HG02840 (cell line): ENCODE measurements at regions not wholly inside any gene's neighbourhood (a gene's known extent, or its start where the extent isn't known, plus 50 kb on each side); places are given as distances from the start of the nearest gene placed in this dataset.

ENCODE experiments used
- ATAC-seq: cut with Tn5 transposase; IDR thresholded peaks from one replicate; pipeline ENCODE4 v1.9.1; 2021; ENCODE audit warnings: mild to moderate bottlenecking, moderate library complexity, moderate number of reproducible peaks; ENCODE audit not compliant: unreplicated experiment, low FRiP score

DNA sequence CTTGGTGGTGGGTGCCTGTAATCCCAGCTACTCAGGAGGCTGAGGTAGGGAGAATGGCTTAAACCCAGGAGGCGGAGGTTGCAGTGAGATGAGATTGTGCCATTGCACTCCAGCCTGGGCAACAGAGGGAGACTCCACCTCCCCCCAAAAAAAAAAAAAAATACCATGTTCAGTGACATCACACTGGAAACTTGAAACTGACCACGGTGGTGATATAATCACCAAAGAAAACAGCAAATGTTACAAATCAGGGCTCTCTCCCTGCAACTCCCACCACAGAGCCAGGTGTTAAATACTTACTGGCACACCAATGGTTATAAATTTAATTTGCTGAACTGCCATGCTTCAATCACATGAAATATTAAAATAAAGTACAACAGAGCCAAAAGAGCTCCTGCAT, 81.4 kb downstream of the ZNF608 start:
- ATAC-seq, result no peak

DNA sequence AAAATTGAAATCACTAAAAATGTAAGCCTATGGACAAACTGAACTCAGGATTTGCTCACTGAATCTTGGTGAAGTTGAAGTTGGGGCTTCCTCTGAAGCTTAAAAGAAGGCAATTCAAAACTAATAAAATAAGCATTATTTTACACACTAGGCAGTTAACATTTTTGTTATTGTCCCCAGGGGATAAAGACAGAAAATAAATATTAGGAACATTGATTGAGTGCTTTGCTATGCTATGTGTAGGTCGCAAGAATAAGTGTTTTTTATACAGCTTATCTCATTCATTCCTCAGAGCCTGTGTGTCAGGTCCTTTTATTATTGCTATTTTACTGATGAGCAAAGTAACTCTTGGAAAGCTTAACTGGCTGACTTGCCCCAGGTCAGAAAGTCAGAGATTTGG, 82.2 kb downstream of the ZNF608 start:
- ATAC-seq, result no peak

DNA sequence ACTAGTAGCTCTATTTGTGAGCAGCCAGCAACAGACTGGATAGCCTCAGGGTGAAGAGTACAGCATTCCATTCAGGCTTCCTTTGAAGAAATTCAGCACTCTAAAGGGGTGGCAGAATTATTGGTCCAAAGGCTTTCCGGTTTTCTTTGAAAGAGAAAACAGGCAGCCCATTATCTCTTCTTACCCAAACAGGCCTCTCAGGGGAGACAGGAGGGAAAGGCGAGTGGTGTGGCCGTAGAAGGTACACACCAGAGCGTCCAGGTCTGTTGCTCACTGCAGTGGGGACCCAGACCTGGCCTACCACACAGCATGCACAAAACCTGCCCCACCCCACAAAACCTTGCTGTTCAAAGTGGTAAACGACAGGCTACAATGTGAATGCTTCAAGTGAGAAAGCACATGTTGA, 83.3 kb downstream of the ZNF608 start:
- ATAC-seq, result no peak

DNA sequence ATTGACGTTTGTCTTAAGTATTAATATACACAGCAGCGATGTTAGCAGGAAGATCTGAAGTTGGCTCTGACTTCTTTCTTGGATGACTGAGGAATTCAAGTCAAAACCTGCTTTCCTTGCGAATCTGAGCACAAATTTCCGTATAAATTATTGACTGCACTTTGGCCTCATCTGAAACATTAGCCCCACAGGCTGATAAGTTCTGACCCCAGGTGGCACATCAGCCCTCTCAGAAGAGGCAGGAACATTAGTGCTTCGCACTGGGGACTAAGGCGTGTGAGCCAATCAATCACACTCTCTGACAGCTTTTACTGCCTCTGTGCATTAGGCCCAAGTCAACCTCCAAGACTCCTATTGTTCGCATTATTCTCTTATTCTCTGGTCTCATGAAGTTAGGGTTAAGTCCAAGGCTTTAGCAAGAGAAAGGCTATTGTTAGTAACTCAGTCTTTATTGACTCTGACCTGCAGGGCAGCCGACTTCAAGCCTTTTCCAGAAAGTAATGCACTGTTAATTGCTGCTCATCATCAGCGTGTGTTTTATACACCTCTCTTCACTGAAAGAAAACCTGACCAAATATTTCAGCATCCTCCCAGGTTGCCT, 84.2 kb downstream of the ZNF608 start:
- ATAC-seq, result no peak

DNA sequence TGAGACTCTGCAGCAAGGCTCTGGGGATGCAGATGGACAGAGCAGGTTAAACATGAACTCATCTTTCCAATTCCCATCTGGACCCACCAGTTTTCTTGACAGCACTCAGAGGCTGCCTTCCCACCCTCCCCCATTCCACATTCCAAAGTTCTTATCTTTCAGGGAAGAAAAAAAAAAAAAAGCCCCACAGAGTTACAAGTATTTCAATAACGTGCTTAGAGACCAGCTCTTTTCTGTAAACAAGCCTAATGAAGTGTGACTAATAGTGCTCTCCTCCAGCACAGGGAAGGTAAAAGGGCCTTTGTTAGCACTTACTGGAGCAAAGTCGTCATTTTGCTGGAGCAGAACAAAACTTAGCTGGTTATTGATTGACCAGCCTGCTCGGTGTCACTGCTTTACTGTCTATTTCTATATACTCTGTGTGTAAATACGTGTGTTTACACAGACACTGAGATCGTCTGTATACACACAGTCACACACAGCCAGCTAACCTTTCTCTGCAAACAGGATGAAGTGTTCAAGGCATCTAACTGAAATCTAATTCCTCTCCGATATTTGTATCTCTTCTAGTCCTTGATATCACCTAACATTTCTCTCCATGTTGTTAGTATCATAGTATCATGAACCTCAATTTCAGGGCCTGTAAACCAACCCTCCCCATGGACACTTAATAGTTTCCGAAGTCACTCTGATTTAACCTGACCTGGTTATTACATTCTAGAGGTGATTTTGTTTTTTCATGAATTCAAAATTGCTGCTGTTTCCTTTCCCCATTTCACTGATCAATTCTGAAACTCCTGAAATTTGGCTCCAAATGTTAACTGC, 84.9 kb downstream of the ZNF608 start:
- peak; percentile 61 for ATAC-seq

DNA sequence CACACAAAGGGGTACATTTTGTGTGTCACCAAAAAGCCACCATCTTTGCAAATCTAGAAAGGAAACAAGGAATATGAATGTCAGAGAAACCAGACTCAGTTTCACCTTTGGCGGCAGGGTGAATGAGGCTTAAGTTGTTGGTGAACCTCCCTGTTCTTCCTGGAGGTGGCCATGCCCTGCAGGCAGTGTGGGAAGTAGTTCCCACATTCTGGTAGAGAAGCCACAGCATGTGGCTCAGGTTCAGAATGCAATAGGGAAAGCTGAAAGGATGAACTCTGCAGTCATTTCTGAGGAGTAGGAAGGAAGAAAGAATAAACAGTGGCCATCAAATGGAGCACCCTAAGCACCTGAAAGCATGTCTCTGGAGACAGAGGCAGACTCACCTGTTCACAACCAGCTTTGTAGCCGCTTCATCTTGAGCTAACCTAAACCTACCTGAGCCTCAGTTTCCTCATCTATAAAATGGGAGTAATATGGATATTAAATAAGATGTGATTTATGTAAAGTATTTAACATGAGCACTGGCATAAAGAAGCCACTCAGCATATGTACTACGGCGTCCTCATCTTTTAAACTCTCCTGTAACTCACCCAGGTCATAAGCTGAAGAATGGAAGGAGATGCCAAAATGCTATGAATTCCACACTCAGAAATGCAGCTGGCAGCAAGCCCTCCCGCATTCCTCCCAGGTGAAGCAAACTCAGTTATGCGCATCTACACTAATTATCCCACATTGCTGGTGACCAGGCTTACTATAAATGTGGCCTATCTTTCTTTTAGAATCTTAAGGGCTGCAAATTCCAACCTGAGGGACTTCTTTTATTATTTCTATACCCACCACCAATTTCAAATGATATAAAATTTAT, 86.0 kb downstream of the ZNF608 start:
- no peak for ATAC-seq

DNA sequence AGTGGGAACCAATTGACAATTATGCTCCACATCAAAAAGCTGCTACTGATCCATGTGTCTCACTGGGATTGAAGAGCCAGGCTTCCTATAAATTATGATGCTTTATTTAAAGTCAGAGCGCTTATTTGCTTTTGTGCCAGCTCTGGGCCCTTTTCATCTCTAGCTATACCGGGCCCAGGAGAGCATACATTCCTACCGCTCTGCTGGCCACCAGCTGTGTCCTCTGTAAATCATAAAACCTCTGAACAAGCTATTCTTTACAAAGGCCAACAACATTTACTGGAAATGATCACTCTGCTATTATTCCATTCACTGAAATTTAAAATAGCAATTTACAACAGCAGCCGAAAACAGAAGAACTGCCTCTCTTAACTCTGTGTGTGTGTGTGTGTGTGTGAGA, 86.6 kb downstream of the ZNF608 start:
- no peak for ATAC-seq

DNA sequence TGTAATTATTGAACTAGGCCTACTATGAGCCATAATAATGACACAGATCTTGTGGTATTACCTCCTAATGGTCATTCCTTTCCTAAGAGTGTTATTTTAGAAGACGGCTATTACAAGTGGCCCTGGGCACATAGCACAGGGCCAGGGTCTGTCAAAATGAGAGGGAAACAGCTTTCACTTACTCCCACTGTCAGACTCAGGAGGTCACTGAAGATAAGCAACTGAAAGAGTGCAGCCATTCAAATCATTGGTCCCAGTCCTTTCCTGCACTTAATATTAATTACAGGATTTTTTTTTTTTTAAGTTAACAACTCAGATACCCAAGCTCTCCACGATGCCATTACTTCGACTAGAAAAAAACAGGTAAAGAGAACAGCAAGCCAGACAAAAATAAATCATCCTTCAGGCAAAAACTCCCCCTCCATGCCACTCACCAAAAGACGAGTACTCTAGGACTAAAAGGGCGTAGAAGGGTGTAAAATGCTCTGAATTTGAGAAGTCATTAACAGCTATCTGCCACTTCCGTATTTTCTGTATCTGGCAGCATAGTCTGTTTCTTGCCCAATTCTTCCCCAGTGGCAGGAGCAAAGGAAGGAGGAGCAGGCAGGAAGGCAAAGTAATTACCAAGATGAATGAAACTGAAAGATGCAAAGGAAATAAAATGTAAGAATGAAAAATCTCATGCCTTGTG, 87.4 kb downstream of the ZNF608 start:
- no peak for ATAC-seq

DNA sequence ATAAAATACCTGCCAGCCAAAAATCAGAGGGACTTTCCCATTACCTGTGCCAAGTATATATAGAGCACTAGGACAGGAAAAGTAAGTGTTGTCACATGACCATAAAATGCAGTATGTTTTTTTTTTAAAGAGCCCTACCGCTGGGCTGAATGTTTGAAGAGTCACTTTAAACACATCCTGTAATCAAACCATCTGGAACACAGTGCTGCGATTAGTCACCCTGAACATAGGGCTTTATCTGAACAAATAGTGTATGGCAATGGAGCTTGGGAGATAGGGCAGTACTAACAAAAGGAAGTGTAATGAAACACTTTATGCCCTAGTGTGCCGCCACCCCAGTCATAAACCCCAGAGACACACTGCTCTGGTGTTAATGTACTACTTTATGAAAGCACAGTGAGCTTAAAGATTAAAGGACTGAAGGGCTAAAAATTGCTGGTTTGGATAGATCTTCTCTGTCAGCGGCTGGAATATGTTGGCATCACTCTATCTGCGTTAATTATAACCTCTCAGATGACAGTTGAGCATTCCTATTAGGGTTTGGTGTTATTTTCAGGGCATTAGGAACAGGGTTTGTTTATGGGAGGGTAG, 90.4 kb downstream of the ZNF608 start:
- no peak for ATAC-seq

DNA sequence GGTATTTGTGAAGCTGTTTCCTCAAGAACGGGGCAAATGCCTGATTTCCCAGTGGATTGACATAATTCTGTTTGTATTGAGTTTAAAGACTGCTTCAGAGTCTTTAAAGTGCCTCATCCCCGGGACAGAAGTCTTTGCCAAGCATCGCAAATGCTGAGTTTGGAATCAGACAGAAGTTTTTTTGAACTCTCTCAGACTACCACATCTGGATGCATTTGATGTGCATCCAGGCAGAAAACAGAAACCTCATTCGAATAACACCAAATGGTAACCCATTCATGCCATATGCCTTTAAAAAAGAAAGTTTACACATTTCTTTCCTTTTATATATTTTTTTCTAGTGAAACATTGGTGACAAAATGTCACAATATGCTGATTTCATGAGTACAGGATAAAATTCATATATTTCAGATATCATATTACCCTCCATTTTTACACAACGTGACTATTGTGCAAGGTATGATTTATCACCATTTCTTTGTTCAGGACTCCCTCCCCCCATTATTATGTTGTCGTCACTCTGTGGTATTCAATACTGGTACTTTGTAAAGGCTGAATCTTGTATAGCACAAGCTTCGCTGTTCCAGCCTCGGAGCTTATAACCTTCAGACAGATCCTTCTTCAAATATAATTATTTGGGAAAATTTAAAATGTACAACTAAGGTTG, 91.1 kb downstream of the ZNF608 start:
- ATAC-seq, result no peak

DNA sequence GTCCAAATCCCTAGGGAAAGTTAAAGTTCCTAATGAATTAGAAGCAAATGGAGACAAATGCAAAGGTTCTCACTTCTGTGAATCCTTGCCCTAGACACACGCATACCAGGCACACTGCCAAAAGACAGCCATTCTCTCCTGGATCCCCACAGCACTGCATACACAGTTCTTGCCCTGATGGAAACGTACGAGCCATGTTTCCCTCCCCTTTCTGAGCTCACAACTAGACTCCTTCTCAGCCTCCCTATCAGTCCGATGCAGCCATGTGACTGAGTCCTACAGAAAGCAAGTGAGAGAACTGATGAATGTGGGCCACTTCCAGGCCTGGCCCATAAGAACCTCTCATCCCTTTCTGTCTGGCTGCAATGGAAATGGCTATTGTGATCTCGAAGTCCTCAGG, 92.0 kb downstream of the ZNF608 start:
- no peak for ATAC-seq

DNA sequence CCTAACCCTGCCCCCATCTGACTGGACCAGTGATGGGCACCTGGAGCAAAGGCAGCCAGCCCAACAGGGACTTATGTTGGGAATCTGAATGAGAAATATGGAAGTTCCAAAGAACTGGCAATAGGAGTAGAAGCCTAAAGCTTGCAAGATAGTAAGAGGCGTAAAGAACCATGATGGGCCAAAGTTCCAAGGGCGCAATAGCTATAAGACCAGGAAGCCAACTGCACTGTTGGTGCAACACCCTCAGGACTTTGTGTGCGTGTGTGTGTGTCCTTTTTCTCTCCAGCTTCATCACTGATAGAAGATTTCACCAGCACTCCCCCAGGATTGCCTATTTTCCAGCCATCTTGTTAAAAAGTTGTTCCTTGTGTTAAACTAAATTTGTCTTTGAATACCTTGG, 92.8 kb downstream of the ZNF608 start:
- ATAC-seq, result no peak

DNA sequence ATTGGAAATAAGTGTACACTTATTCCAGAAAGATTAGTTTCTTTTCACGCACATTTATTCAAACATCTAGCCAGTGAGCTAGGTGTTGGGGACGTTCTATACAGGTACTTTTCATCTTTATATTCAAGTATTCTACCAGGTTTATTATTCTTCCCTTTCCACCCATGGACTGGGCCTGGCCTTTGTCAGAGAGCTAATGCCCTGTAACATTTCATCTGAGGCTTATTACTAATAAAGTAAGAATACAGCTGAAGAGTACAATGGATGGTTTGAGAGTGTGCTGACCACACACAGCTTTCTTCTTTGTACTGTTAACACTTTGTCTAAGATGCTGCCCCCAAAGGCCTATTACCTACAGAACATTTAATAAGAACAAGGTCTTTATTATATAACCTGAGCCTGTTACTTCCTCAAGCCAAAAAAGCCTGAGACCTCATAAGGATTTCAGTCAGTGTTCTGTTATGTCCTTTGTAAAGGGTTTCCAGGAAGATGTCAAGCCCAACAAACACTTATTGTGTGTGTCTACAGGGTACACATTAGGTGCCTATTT, 93.5 kb downstream of the ZNF608 start:
- ATAC-seq, result no peak

DNA sequence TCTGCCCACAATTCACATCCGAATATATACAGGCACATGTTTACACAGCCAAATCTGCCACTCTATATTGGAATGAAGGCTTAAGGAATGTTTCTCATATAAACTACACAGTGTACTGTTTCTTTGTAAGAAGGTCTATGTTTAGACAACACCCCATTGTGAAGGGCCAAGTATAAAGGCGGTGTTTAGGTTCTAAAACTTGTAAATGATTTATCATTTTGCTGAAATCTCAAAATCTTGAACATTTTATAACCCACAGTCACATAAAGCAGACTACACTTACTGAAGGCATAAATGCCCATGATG, 94.0 kb downstream of the ZNF608 start:
- ATAC-seq, result no peak

DNA sequence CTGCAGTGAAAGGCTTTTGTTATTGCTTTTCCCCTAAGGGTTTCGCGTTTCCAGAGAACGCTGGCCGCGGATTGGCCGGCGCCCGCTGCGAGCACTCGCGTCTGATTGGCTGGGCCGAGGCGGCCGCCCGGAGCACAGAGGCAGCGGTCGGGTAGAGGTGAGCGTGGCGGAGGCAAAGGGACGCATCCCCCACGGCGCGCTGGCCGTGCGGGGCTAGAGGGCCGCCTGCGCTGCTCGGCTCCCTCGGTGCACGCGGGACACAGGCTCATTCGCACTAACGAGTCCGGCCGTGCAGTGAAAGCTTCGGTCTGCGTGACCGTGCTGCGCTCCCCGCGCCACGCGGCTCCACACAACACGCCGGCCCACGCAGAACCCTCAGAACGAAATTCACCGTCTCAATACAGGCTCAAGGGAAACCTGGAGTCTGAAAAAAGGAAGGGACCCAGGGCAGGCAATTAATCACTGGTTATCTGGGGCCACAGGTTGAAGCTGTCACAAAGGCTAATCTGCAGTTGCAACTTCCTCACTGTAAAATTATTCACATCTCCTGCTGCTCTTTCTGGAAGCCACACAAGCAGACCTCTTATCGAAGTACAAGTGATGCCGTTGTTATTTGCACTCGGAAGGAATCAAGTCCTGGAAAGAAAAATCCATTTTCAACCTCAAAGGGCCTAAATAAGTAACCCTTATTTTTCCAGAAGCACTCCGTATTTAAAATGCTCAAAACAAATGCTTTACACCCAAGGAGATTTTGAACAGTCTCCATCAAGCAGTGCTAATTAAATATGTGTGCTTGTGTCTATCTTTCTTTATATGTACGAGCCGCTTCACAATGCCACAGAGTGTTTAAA, 94.6 kb downstream of the ZNF608 start:
- peak; percentile 29 for ATAC-seq

DNA sequence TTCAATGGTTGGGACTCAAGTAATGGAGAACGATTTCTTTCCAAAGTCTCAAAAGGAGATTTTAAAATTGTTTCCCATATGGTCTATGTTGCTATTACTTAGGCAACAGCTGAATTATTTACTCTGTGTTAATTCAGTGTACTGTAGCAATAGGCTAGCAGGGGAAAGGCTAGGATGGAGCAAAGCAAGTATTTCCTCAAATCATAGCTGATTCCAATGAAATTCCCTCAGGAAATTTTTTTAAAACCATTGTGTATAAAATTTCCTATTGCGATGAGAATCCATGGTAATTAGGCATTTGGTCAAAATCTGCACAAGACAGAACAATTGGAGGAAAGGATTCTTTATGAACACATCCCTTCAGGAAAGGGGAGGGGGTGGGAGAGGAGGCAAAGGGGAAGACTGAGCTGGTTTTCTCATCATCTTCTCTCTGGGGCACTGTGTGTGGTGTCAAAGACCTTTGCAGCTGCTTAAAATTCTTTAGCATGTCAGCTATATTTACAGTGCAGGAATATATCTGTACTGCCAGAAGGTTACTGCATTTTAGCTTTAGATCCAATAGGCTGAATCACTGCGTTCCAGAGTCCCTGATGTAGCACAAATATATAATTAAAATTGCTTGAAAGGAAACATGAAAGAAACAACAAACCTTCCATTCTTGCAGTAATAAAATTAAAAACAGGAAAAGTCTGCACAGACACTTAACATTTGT, 95.3 kb downstream of the ZNF608 start:
- no peak for ATAC-seq

DNA sequence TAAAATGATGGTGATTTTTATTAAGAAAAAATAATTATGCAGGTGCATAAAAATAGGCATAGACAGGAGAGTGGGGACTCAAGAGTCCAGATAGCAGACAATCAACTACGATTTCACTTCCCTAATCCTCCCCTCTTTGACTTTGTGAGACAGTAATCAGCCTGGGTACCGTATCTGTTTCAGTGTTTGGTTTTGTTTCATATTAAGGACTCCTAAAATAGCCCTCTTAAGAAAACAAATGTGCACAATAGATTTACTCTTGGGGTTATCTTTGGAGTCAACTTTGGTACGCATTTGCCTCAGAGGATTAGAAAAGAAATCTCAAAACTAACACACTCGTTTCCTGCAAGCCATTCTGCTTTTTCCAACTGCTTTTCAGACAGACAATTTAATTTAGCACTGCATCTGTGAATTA, 96.3 kb downstream of the ZNF608 start:
- ATAC-seq, result peak; percentile 59

DNA sequence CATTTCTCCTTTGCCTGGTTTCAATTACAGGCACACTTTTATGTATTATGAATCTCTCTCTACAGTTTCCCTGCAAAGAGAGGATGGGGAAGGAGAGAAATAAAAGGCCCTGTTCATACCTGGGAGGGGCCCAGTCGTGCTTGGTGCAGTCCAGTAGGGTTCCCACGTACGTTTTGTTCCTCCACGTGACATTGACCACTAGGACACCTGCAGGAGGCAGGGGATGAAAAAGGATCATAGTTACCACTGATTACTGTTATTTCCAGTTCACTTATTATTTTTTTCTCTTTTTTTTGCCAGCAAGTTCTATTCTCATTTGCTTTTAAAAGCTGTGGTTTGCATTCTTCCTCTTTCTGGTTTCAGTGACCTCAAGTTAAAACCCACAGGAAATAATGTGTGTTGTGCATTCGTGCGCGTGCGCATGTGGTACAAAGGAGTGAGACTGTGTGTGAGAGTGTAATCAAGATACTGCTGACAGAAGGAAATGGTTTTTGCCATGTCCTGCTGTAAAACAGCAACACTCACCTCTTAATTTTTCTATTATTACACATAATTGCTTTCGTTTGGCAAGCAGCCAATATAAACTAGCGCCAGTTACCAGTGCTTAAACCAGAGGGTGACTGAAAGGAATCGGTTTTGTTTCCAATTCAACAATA, 96.8 kb downstream of the ZNF608 start:
- peak; percentile 83 for ATAC-seq
